ENCODE measurements at regions not wholly inside any gene's neighbourhood (a gene's known extent, or its start where the extent isn't known, plus 50 kb on each side); places are given as distances from the start of the nearest gene placed in this dataset.

- no peak for ATAC-seq (replicated peaks)
- Mint-ChIP-seq H3K36me3 (ENCODE audit: insufficient read depth) (no peaks in the 10 kb centered on the region), H3K27me3 (peaks cover 7 to 26% of the 10 kb centered on the region in 2 donors), H3K9me3 (no peaks in the 10 kb centered on the region), H3K4me3 (no peak overlapping the region), H3K4me1 (ENCODE audit: low read depth in 2 of 2) (no peaks in the 10 kb centered on the region), H3K27ac (no peak overlapping the region)
- no peak for DNase-seq
Measured at GRCh38 chr4:129232589-129233337, 136.8 kb downstream of the C4orf33 start.

- H3K9me3 Mint-ChIP-seq: no peaks in the 10 kb centered on the region
- H3K36me3 Mint-ChIP-seq (ENCODE audit: insufficient read depth): no peaks in the 10 kb centered on the region
- H3K27me3 Mint-ChIP-seq: peaks cover 7 to 26% of the 10 kb centered on the region in 2 donors
- H3K4me3 Mint-ChIP-seq: no peak overlapping the region
- H3K4me1 Mint-ChIP-seq (ENCODE audit: low read depth in 2 of 2): no peaks in the 10 kb centered on the region
- DNase-seq (no peak), ATAC-seq (replicated peaks) (no peak)
- H3K27ac Mint-ChIP-seq: no peak overlapping the region
Measured at GRCh38 chr4:129233691-129234090, 137.7 kb downstream of the C4orf33 start.

GRCh38 chr4:129236351-129236750, 140.4 kb downstream of the C4orf33 start:
- Mint-ChIP-seq H3K27ac (no peak overlapping the region), H3K4me3 (no peak overlapping the region), H3K27me3 (peaks cover 0 to 32% of the 10 kb centered on the region in 2 donors), H3K36me3 (ENCODE audit: insufficient read depth) (peaks cover 4% of the 10 kb centered on the region), H3K9me3 (no peaks in the 10 kb centered on the region), H3K4me1 (ENCODE audit: low read depth in 2 of 2) (no peaks in the 10 kb centered on the region)
- no peak for ATAC-seq (replicated peaks)
- DNase-seq: no peak

GRCh38 chr4:129239088-129239487, 143.1 kb downstream of the C4orf33 start:
- H3K4me1 Mint-ChIP-seq (ENCODE audit: low read depth in 2 of 2): no peaks in the 10 kb centered on the region
- peaks cover 4% of the 10 kb centered on the region for H3K36me3 Mint-ChIP-seq (ENCODE audit: insufficient read depth)

GRCh38 chr4:129240816-129241215, 144.9 kb downstream of the C4orf33 start:
- Mint-ChIP-seq H3K9me3 (no peaks in the 10 kb centered on the region), H3K4me3 (no peak overlapping the region), H3K36me3 (ENCODE audit: insufficient read depth) (peaks cover 4% of the 10 kb centered on the region), H3K27me3 (peaks cover 7 to 32% of the 10 kb centered on the region in 2 donors), H3K4me1 (ENCODE audit: low read depth in 2 of 2) (no peaks in the 10 kb centered on the region), H3K27ac (no peak overlapping the region)
- no peak for DNase-seq
- ATAC-seq (replicated peaks): no peak

More at GRCh38 chr4:129239088-129239487, 143.1 kb downstream of the C4orf33 start:
- Mint-ChIP-seq H3K9me3 (no peaks in the 10 kb centered on the region), H3K4me3 (no peak overlapping the region), H3K27me3 (peaks cover 7 to 32% of the 10 kb centered on the region in 2 donors), H3K27ac (no peak overlapping the region)
- DNase-seq: no peak
- no peak for ATAC-seq (replicated peaks)

- no peaks in the 10 kb centered on the region for H3K4me1 Mint-ChIP-seq (ENCODE audit: low read depth in 2 of 2)
- DNase-seq (no peak), ATAC-seq (replicated peaks) (no peak)
- peaks cover under 1% of the 10 kb centered on the region for H3K36me3 Mint-ChIP-seq (ENCODE audit: insufficient read depth)
- H3K9me3 Mint-ChIP-seq: no peaks in the 10 kb centered on the region
- no peak overlapping the region for H3K27ac Mint-ChIP-seq
- no peak overlapping the region for H3K4me3 Mint-ChIP-seq
- H3K27me3 Mint-ChIP-seq: peaks cover 21 to 22% of the 10 kb centered on the region in 2 donors
Measured at GRCh38 chr4:129246145-129246544, 150.2 kb downstream of the C4orf33 start.

GRCh38 chr4:129246910-129247461, 151.0 kb downstream of the C4orf33 start:
- Mint-ChIP-seq H3K27ac (no peak overlapping the region), H3K9me3 (no peaks in the 10 kb centered on the region), H3K36me3 (ENCODE audit: insufficient read depth) (no peaks in the 10 kb centered on the region), H3K27me3 (peaks cover 22 to 27% of the 10 kb centered on the region in 2 donors), H3K4me3 (no peak overlapping the region), H3K4me1 (ENCODE audit: low read depth in 2 of 2) (no peaks in the 10 kb centered on the region)
- DNase-seq (no peak), ATAC-seq (replicated peaks) (no peak)

- H3K27ac Mint-ChIP-seq: no peak overlapping the region
- no peak for ATAC-seq (replicated peaks)
- no peaks in the 10 kb centered on the region for H3K9me3 Mint-ChIP-seq
Measured at GRCh38 chr4:129248621-129249020, 152.7 kb downstream of the C4orf33 start.

GRCh38 chr4:129254126-129254525, 158.2 kb downstream of the C4orf33 start:
- H3K27ac Mint-ChIP-seq: no peak overlapping the region
- DNase-seq (no peak), ATAC-seq (replicated peaks) (no peak)
- peaks cover 14 to 20% of the 10 kb centered on the region in 2 donors for H3K27me3 Mint-ChIP-seq
- no peaks in the 10 kb centered on the region for H3K4me1 Mint-ChIP-seq (ENCODE audit: low read depth in 2 of 2)
- H3K36me3 Mint-ChIP-seq (ENCODE audit: insufficient read depth): no peaks in the 10 kb centered on the region
- no peaks in the 10 kb centered on the region for H3K9me3 Mint-ChIP-seq
- no peak overlapping the region for H3K4me3 Mint-ChIP-seq

More at GRCh38 chr4:129248621-129249020, 152.7 kb downstream of the C4orf33 start:
- Mint-ChIP-seq H3K4me1 (ENCODE audit: low read depth in 2 of 2) (no peaks in the 10 kb centered on the region), H3K4me3 (no peak overlapping the region), H3K27me3 (peaks cover 20 to 26% of the 10 kb centered on the region in 2 donors), H3K36me3 (ENCODE audit: insufficient read depth) (no peaks in the 10 kb centered on the region)
- DNase-seq: no peak

- DNase-seq (no peak), ATAC-seq (replicated peaks) (no peak)
- Mint-ChIP-seq H3K4me3 (no peak overlapping the region), H3K36me3 (ENCODE audit: insufficient read depth) (no peaks in the 10 kb centered on the region), H3K9me3 (no peaks in the 10 kb centered on the region), H3K27ac (no peak overlapping the region), H3K4me1 (ENCODE audit: low read depth in 2 of 2) (no peaks in the 10 kb centered on the region), H3K27me3 (peaks cover 14 to 20% of the 10 kb centered on the region in 2 donors)
Measured at GRCh38 chr4:129254526-129254925, 158.6 kb downstream of the C4orf33 start.

GRCh38 chr4:129261584-129261983, 165.6 kb downstream of the C4orf33 start:
- no peak overlapping the region for H3K4me3 Mint-ChIP-seq
- peaks cover 0 to 4% of the 10 kb centered on the region in 2 donors for H3K27me3 Mint-ChIP-seq
- H3K4me1 Mint-ChIP-seq (ENCODE audit: low read depth in 2 of 2): peaks cover 8 to 12% of the 10 kb centered on the region in 2 donors
- no peaks in the 10 kb centered on the region for H3K9me3 Mint-ChIP-seq
- DNase-seq (no peak), ATAC-seq (replicated peaks) (no peak)
- no peak overlapping the region for H3K27ac Mint-ChIP-seq
- H3K36me3 Mint-ChIP-seq (ENCODE audit: insufficient read depth): no peaks in the 10 kb centered on the region

GRCh38 chr4:129264008-129264657, 168.2 kb downstream of the C4orf33 start:
- DNase-seq (no peak), ATAC-seq (replicated peaks) (peak; percentile 32)
- peaks cover 8 to 12% of the 10 kb centered on the region in 2 donors for H3K4me1 Mint-ChIP-seq (ENCODE audit: low read depth in 2 of 2)
- H3K27ac Mint-ChIP-seq: peak overlapping the region; percentile 21 to 72
- H3K4me3 Mint-ChIP-seq: peak overlapping the region; percentile 39 to 52
- H3K27me3 Mint-ChIP-seq: peaks cover 0 to 4% of the 10 kb centered on the region in 2 donors
- H3K9me3 Mint-ChIP-seq: no peaks in the 10 kb centered on the region
- no peaks in the 10 kb centered on the region for H3K36me3 Mint-ChIP-seq (ENCODE audit: insufficient read depth)

- DNase-seq (no peak), ATAC-seq (replicated peaks) (no peak)
- Mint-ChIP-seq H3K36me3 (ENCODE audit: insufficient read depth) (no peaks in the 10 kb centered on the region), H3K4me1 (ENCODE audit: low read depth in 2 of 2) (no peaks in the 10 kb centered on the region), H3K27ac (no peak overlapping the region), H3K27me3 (peaks cover 0 to 6% of the 10 kb centered on the region in 2 donors), H3K4me3 (no peak overlapping the region), H3K9me3 (no peaks in the 10 kb centered on the region)
Measured at GRCh38 chr4:129278868-129279267, 182.9 kb downstream of the C4orf33 start.

GRCh38 chr4:129282293-129282692, 186.3 kb downstream of the C4orf33 start:
- H3K4me3 Mint-ChIP-seq: no peak overlapping the region
- H3K9me3 Mint-ChIP-seq: no peaks in the 10 kb centered on the region
- H3K4me1 Mint-ChIP-seq (ENCODE audit: low read depth in 2 of 2): no peaks in the 10 kb centered on the region
- peaks cover 0 to 6% of the 10 kb centered on the region in 2 donors for H3K27me3 Mint-ChIP-seq
- H3K27ac Mint-ChIP-seq: no peak overlapping the region
- no peaks in the 10 kb centered on the region for H3K36me3 Mint-ChIP-seq (ENCODE audit: insufficient read depth)
- DNase-seq (no peak), ATAC-seq (replicated peaks) (no peak)

All from effector memory CD8-positive, alpha-beta T cell (primary cell).